ENCODE measurements at regions not wholly inside any gene's neighbourhood (a gene's known extent, or its start where the extent isn't known, plus 50 kb on each side); places are given as distances from the start of the nearest gene placed in this dataset.

DNA sequence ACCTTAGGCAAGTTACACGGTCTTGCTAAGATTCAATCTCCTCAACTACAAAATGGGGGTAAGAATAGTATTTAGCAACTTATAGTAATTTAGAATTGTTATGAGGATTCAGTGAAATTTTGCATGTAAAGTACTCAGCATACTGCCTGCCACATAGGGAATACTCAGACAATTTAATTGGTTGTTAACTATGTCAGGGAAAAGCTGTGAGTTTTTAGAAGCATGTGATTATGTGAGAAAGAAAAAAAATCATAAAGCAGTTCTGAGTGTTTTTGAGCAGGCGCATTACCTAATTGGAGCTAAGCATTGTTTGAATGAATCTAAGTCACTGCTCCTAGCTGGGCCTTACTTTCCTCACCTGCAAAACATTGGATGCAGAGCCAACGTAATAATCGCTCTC, 287.3 kb upstream of the MTNR1B start:
- Histone ChIP-seq H3K4me3 (ENCODE audit: low read depth in 2 of 2, low read length in 2 of 2) (no peak overlapping the region), H3K9me3 (ENCODE audit: control insufficient read depth, insufficient read depth, low read depth, low read length) (no peaks in the 10 kb centered on the region; the same call in 1 of the 2 replicates), H3K27ac (ENCODE audit: low read length) (no peak overlapping the region), H3K4me1 (ENCODE audit: control insufficient read depth, insufficient read depth, low read length) (no peaks in the 10 kb centered on the region), H3K27me3 (ENCODE audit: control insufficient read depth, insufficient read depth, low read length) (no peaks in the 10 kb centered on the region), H3K36me3 (ENCODE audit: control insufficient read depth, insufficient read depth, low read length) (no peaks in the 10 kb centered on the region)
- intact Hi-C loops (cut with micrococcal nuclease; ENCODE audit: unreplicated experiment) (no loop called here), in situ Hi-C loops (cut with HindIII; ENCODE audit: low pct_unique_long_range_greater_than_20kb, low sequenced_read_pairs) (no loop called here)
- POLR2A ChIA-PET: interaction anchor here (0.6 kb wide), 1 partner anchor 1265 kb away, joined by 4 read pairs; no protein-coding TSS in a partner anchor
- no peak for ATAC-seq
- CTCF ChIA-PET: no interaction called here
- no peak for DNase-seq (ENCODE audit: low read depth, low spot score)
- no TSS peak for BruUV-seq (replicated peaks)
- TF ChIP-seq TCF7L2 (IDR thresholded peaks at IDR 0.05; ENCODE audit: low read depth, low read length) (no peak), REST (IDR thresholded peaks at IDR 0.05; ENCODE audit: insufficient read depth in 1 of 2, low read depth in 2 of 2, low read length in 1 of 2) (no peak), CTCF (IDR thresholded peaks at IDR 0.05) (no peak), SIN3A (IDR thresholded peaks at IDR 0.05; ENCODE audit: borderline replicate concordance, insufficient read depth, low read depth, low read length) (no peak), POLR2AphosphoS5 (IDR thresholded peaks at IDR 0.05; ENCODE audit: low read depth, low read length) (no peak)

DNA sequence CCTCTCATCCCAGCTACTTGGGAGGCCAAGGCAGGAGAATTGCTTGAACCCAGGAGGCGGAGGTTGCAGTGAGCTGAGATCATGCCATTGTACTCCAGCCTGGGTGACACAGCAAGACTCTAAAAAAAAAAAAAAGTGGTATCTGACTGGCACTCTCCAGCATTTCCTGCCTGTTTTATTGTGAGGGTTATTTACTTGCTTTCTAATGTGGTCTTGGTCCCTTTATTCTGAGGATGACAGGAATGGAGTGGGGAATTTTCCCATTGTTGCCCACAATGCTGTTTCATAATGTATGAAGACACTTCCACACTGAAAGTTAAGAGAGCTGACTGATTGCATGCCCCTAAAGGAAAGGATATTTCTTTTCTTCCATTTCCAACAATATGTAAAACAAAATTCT, 286.5 kb upstream of the MTNR1B start:
- ChIA-PET CTCF (no interaction called here), POLR2A (no interaction called here)
- TF ChIP-seq SIN3A (IDR thresholded peaks at IDR 0.05; ENCODE audit: borderline replicate concordance, insufficient read depth, low read depth, low read length): no peak
- no peak for TF ChIP-seq REST (IDR thresholded peaks at IDR 0.05; ENCODE audit: insufficient read depth in 1 of 2, low read depth in 2 of 2, low read length in 1 of 2)
- in situ Hi-C loops (cut with HindIII; ENCODE audit: low pct_unique_long_range_greater_than_20kb, low sequenced_read_pairs): no loop called here
- no peaks in the 10 kb centered on the region for H3K36me3 ChIP-seq (ENCODE audit: control insufficient read depth, insufficient read depth, low read length)
- no TSS peak for BruUV-seq (replicated peaks)
- no peaks in the 10 kb centered on the region for H3K27me3 ChIP-seq (ENCODE audit: control insufficient read depth, insufficient read depth, low read length)
- DNase-seq (ENCODE audit: low read depth, low spot score) (no peak), ATAC-seq (no peak)
- H3K9me3 ChIP-seq (ENCODE audit: control insufficient read depth, insufficient read depth, low read depth, low read length): no peaks in the 10 kb centered on the region; the same call in 1 of the 2 replicates
- intact Hi-C loops (cut with micrococcal nuclease; ENCODE audit: unreplicated experiment): no loop called here
- H3K27ac ChIP-seq (ENCODE audit: low read length): no peak overlapping the region
- H3K4me1 ChIP-seq (ENCODE audit: control insufficient read depth, insufficient read depth, low read length): no peaks in the 10 kb centered on the region
- no peak overlapping the region for H3K4me3 ChIP-seq (ENCODE audit: low read depth in 2 of 2, low read length in 2 of 2)

Data from Panc1 (cell line).